HG02981 (cell line): ENCODE measurements at regions not wholly inside any gene's neighbourhood (a gene's known extent, or its start where the extent isn't known, plus 50 kb on each side); places are given as distances from the start of the nearest gene placed in this dataset.

Experiments
- ATAC-seq: cut with Tn5 transposase; IDR thresholded peaks from one replicate; pipeline ENCODE4 v1.9.1; 2021; ENCODE audit warnings: mild to moderate bottlenecking, moderate library complexity; ENCODE audit not compliant: unreplicated experiment

GRCh38 chr3:116630494-116630893, 79.1 kb upstream of the TUSC7 start:
- no peak for ATAC-seq

- ATAC-seq, result no peak
These were observed 69.9 kb upstream of the TUSC7 start for GRCh38 chr3:116639641-116640040.

GRCh38 chr3:116640109-116640508, 69.5 kb upstream of the TUSC7 start:
- no peak for ATAC-seq

GRCh38 chr3:116643001-116643400, 66.6 kb upstream of the TUSC7 start:
- ATAC-seq, result no peak

- no peak for ATAC-seq
These were observed 61.6 kb upstream of the TUSC7 start for GRCh38 chr3:116647996-116648395.
